Keratinocyte (primary cell): ENCODE measurements at regions not wholly inside any gene's neighbourhood (a gene's known extent, or its start where the extent isn't known, plus 50 kb on each side); places are given as distances from the start of the nearest gene placed in this dataset.

ENCODE experiments used
- CTCF ChIP-seq, 3 experiments: IDR thresholded peaks in 1 of 3; conservative IDR thresholded peaks in 1 of 3; optimal IDR thresholded peaks in 1 of 3; 2 replicates in 2 of 3; 3 replicates in 1 of 3; pipeline versions ENCODE3 to v1.5.1; 2011; ENCODE audit warnings: low read length in 3 of 3, mild to moderate bottlenecking in 3 of 3, moderate library complexity in 2 of 3, control low read depth in 1 of 3, inconsistent platforms in 1 of 3; ENCODE audit not compliant: insufficient read depth in 2 of 3; ENCODE audit errors: extremely low read depth in 1 of 3
- EZH2 ChIP-seq: IDR thresholded peaks from one replicate; pipeline ENCODE4 v1.6.1; 2012; ENCODE audit warnings: inconsistent platforms, mild to moderate bottlenecking, low read length, moderate library complexity

GRCh38 chr3:8080464-8080863 is 421.2 kb upstream of the LMCD1 start:
- TF ChIP-seq EZH2 (no peak), CTCF (optimal IDR thresholded peaks at IDR 0.05 in 1 of 3, IDR thresholded peaks at IDR 0.05 in 1 of 3, conservative IDR thresholded peaks at IDR 0.05 in 1 of 3; ENCODE audit: extremely low read depth in 1 of 3, insufficient read depth in 2 of 3, low read length in 3 of 3) (no peak)
